K562 (cell line): ENCODE measurements at regions not wholly inside any gene's neighbourhood (a gene's known extent, or its start where the extent isn't known, plus 50 kb on each side); places are given as distances from the start of the nearest gene placed in this dataset.
"Not testable (repeated sequence)": the region's sequence is repeated elsewhere in the genome, so short reads cannot be mapped to it uniquely, and the experiment has no call there.

Source experiments
- ATAC-seq: fragments of 200-7000 bp; cut with Tn5 transposase; 3 replicates; pipeline ENCODE4 v1.9.1; 2020; ENCODE audit warnings: moderate library complexity
- BruUV-seq: library from RNA; stranded (reverse); fragments of 400-500 nt; replicated peaks from 2 replicates; lab custom pipeline; 2021; lab: Mats Ljungman, UMichigan
- CTCF ChIA-PET: fragments of 300-600 bp; formaldehyde crosslinking; extraction: SDS; loops from one replicate; lab custom pipeline; 2021; ENCODE audit warnings: low intra/inter-chr PET ratio; lab: Yijun Ruan, JAX
- POLR2A ChIA-PET: fragments of 300-600, 350-650 bp; sonication (Branson Sonifier 250); formaldehyde crosslinking; extraction: SDS; loops from one replicate; lab custom pipeline; 2021; ENCODE audit warnings: antibody characterized with exemption, inconsistent platforms; lab: Yijun Ruan, JAX
- DNase-seq, 4 experiments: peaks; one replicate each; pipeline versions ENCODE4 v3.0.0 to v3.0.0-alpha.2; 2011 to 2018; ENCODE audit warnings: low spot score in 3 of 4, mixed read lengths in 3 of 4; ENCODE audit errors: extremely low read depth in 1 of 4
- FAIRE-seq: peaks from 2 replicates; lab custom pipeline; 2011; peaks lifted over from hg19 to GRCh38; lab: Jason Lieb, UNC
- H2AFZ ChIP-seq: 2 replicates; pipeline ENCODE4 v1.6.0; 2011; ENCODE audit warnings: low read depth, low read length, control low read depth, inconsistent platforms
- H3K27ac ChIP-seq: fragments of 200-600 bp; 3 replicates; pipeline ENCODE4 v1.8.0; 2011; ENCODE audit warnings: low read depth, mild to moderate bottlenecking, control low read depth, inconsistent platforms, low read length, moderate library complexity, mixed read lengths; ENCODE audit errors: extremely low read depth
- H3K27me3 ChIP-seq, 2 experiments: fragments of 300-600 bp in 1 of 2; 2 replicates in 1 of 2; 3 replicates in 1 of 2; pipeline versions ENCODE4 v1.6.0 to v1.8.0; 2011; ENCODE audit warnings: inconsistent platforms in 2 of 2, low read length in 2 of 2, mild to moderate bottlenecking in 1 of 2, mixed read lengths in 1 of 2, moderate library complexity in 1 of 2; ENCODE audit not compliant: control insufficient read depth in 2 of 2, insufficient read depth in 2 of 2
- H3K36me3 ChIP-seq: fragments of 300-600 bp; 3 replicates; pipeline ENCODE4 v1.8.0; 2011; ENCODE audit warnings: mild to moderate bottlenecking, low read length, inconsistent platforms; ENCODE audit not compliant: control insufficient read depth, insufficient read depth
- H3K4me1 ChIP-seq, 2 experiments: fragments of 200-600 bp in 1 of 2; replicated peaks in 1 of 2; 2 replicates in 1 of 2; 3 replicates in 1 of 2; pipeline versions ENCODE4 v1.5.1 to v1.8.0; 2011; ENCODE audit warnings: inconsistent platforms in 2 of 2, low read length in 2 of 2, mild to moderate bottlenecking in 1 of 2, mixed read lengths in 1 of 2, moderate library complexity in 1 of 2; ENCODE audit not compliant: control insufficient read depth in 2 of 2, insufficient read depth in 2 of 2
- H3K4me2 ChIP-seq: 2 replicates; pipeline ENCODE4 v1.6.1; 2011; ENCODE audit warnings: low read length, control low read depth, inconsistent platforms, mixed read lengths; ENCODE audit not compliant: insufficient read depth
- H3K4me3 ChIP-seq: fragments of 200-600 bp; sonication (generic), shearing (Covaris generic); 2 replicates; pipeline ENCODE4 v1.5.1; 2016; ENCODE audit warnings: control low read depth, inconsistent platforms
- H3K79me2 ChIP-seq: fragments of 200-600 bp; 3 replicates; pipeline ENCODE4 v1.8.0; 2011; ENCODE audit warnings: low read length, inconsistent platforms; ENCODE audit not compliant: control insufficient read depth, insufficient read depth
- H3K9ac ChIP-seq, 2 experiments: 2 replicates each; pipeline versions ENCODE4 v1.6.0 to v1.6.1; 2011; ENCODE audit warnings: low read depth in 2 of 2, low read length in 2 of 2, control low read depth in 1 of 2, inconsistent platforms in 1 of 2, mild to moderate bottlenecking in 1 of 2, mixed read lengths in 1 of 2; ENCODE audit not compliant: insufficient read depth in 1 of 2
- H3K9me1 ChIP-seq: one replicate; pipeline ENCODE4 v1.6.0; 2011; ENCODE audit warnings: inconsistent platforms, mild to moderate bottlenecking, low read length, moderate library complexity; ENCODE audit not compliant: control insufficient read depth, insufficient read depth
- H3K9me3 ChIP-seq: replicated peaks from 2 replicates; pipeline ENCODE4 v1.5.1; 2011; ENCODE audit warnings: low read depth, low read length, inconsistent platforms; ENCODE audit not compliant: control insufficient read depth, insufficient read depth
- H4K20me1 ChIP-seq: replicated peaks from 2 replicates; pipeline ENCODE4 v1.6.1; 2011; ENCODE audit warnings: low read length, inconsistent platforms, mixed read lengths; ENCODE audit not compliant: control insufficient read depth, insufficient read depth
- WGBS: fragments of 100-300 bp; shearing (Covaris generic); methylation state at CpG from one replicate; pipeline ENCODE4 v1.1.6; 2016; ENCODE audit warnings: low coverage, mixed read lengths; ENCODE audit not compliant: insufficient coverage; ENCODE audit errors: missing lambda C conversion rate; 5-methylcytosine and 5-hydroxymethylcytosine counted together
- in situ Hi-C: fragments of 300-500 bp; cut with MboI; formaldehyde crosslinking; loops from 4 replicates; pipeline ENCODE4 v1.15.0; 2018; ENCODE audit warnings: inconsistent platforms, mixed read lengths
- intact Hi-C: fragments of 100-400 bp; cut with micrococcal nuclease; formaldehyde crosslinking; loops from 2 replicates; pipeline ENCODE4 v1.14.2; 2022

DNA sequence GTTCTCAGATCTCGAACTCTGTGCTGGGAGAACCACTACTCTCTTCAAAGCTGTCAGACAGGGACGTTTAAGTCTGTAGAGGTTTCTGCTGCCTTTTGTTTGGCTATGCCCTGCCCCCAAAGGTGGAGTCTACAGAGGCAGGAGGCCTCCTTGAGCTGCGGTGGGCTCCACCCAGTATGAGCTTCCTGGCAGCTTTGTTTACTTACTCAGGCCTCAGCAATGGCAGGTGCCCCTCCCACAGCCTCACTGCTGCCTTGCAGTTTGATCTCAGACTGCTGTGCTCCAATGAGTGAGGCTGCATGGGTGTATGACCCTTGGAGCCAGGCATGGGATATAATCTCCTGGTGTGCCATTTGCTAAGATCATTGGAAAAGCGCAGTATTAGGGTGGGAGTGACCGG is 75.4 kb upstream of the ANKRD30A start:
- CTCF ChIA-PET, POLR2A ChIA-PET, ATAC-seq, intact Hi-C loops, H2AFZ ChIP-seq, H3K9me1 ChIP-seq, in situ Hi-C loops, FAIRE-seq, H3K4me3 ChIP-seq, H3K4me2 ChIP-seq, H3K27me3 ChIP-seq, H3K36me3 ChIP-seq, H3K27ac ChIP-seq, H3K9me3 ChIP-seq, H3K79me2 ChIP-seq, DNase-seq, H4K20me1 ChIP-seq, H3K9ac ChIP-seq, H3K4me1 ChIP-seq, BruUV-seq: not testable (repeated sequence)
- WGBS: 4% methylated on average over 5 of the region's 5 CpGs

- H4K20me1 ChIP-seq, H2AFZ ChIP-seq, H3K4me1 ChIP-seq, H3K9ac ChIP-seq, H3K9me1 ChIP-seq, H3K4me2 ChIP-seq, H3K4me3 ChIP-seq, POLR2A ChIA-PET, H3K27ac ChIP-seq, H3K36me3 ChIP-seq, in situ Hi-C loops, H3K79me2 ChIP-seq, FAIRE-seq, BruUV-seq, H3K27me3 ChIP-seq, CTCF ChIA-PET, intact Hi-C loops, ATAC-seq, DNase-seq, H3K9me3 ChIP-seq: not testable (repeated sequence)
- 0% methylated on average over 10 of the region's 10 CpGs for WGBS
These were observed 81.1 kb upstream of the ANKRD30A start for GRCh38 chr10:37044319-37044718.
